Uterus (tissue), 3 donors: ENCODE measurements at regions not wholly inside any gene's neighbourhood (a gene's known extent, or its start where the extent isn't known, plus 50 kb on each side); places are given as distances from the start of the nearest gene placed in this dataset.

Experiments used
- DNase-seq, 2 donors: peaks; one replicate each; pipeline ENCODE4 v3.0.0-alpha.2; 2019 to 2020
- H3K27ac ChIP-seq, 2 donors: fragments of 200-600 bp; sonication (generic); 1 replicate in 1 of 2; 2 replicates in 1 of 2; pipeline ENCODE4 v1.5.1; 2016 to 2018
- H3K27me3 ChIP-seq, 2 donors: fragments of 200-600 bp; sonication (generic); one replicate each; pipeline ENCODE4 v1.5.1; 2018 to 2019; ENCODE audit warnings: control low read depth in 1 of 2
- H3K36me3 ChIP-seq, 2 donors: fragments of 200-600 bp; sonication (generic); one replicate each; pipeline ENCODE4 v1.5.1; 2019; ENCODE audit warnings: control low read depth in 1 of 2
- H3K4me1 ChIP-seq, 2 donors: fragments of 200-600 bp; sonication (generic); one replicate each; pipeline ENCODE4 v1.5.1; 2018 to 2019; ENCODE audit warnings: control low read depth in 1 of 2
- H3K4me3 ChIP-seq, 2 donors: fragments of 200-600 bp; sonication (generic); 1 replicate in 1 of 2; 2 replicates in 1 of 2; pipeline ENCODE4 v1.5.1; 2018 to 2019; ENCODE audit warnings: mild to moderate bottlenecking in 1 of 2
- H3K9me3 ChIP-seq, 2 donors: fragments of 200-600 bp; sonication (generic); one replicate each; pipeline ENCODE4 v1.5.1; 2019; ENCODE audit warnings: control low read depth in 1 of 2
- POLR2A ChIP-seq, 2 donors: fragments of 450-650 bp; IDR thresholded peaks; one replicate each; pipeline ENCODE4 v1.6.1; 2016; ENCODE audit warnings: antibody characterized with exemption in 2 of 2, mild to moderate bottlenecking in 1 of 2, moderate library complexity in 1 of 2
- intact Hi-C: fragments of 100-400 bp; cut with DNase I; formaldehyde crosslinking; loops from one replicate; pipeline ENCODE4 v1.15.1; 2023; ENCODE audit warnings: low total_unique reads
- TF ChIP-seq, protein P1 (sequence below), 4 experiments: fragments of 200-600 bp in 2 of 4; fragments of 450-650 bp in 2 of 4; sonication (generic) in 2 of 4; IDR thresholded peaks; one replicate each; pipeline ENCODE4 v1.5.1; 2016 to 2019; ENCODE audit warnings: antibody characterized with exemption in 4 of 4, mild to moderate bottlenecking in 2 of 4, moderate library complexity in 1 of 4
- donor health status: DM: yes; HTN: yes; CAD: no.

- TF ChIP-seq POLR2A (IDR thresholded peaks at IDR 0.05), result no peak
- TF ChIP-seq, protein P1, sequence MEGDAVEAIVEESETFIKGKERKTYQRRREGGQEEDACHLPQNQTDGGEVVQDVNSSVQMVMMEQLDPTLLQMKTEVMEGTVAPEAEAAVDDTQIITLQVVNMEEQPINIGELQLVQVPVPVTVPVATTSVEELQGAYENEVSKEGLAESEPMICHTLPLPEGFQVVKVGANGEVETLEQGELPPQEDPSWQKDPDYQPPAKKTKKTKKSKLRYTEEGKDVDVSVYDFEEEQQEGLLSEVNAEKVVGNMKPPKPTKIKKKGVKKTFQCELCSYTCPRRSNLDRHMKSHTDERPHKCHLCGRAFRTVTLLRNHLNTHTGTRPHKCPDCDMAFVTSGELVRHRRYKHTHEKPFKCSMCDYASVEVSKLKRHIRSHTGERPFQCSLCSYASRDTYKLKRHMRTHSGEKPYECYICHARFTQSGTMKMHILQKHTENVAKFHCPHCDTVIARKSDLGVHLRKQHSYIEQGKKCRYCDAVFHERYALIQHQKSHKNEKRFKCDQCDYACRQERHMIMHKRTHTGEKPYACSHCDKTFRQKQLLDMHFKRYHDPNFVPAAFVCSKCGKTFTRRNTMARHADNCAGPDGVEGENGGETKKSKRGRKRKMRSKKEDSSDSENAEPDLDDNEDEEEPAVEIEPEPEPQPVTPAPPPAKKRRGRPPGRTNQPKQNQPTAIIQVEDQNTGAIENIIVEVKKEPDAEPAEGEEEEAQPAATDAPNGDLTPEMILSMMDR (IDR thresholded peaks at IDR 0.05), result no peak
- intact Hi-C loops, result no loop called here
Observed at GRCh38 chr18:77993188-77993981, 743.7 kb downstream of the GALR1 start.

GRCh38 chr18:77995593-77995992 lies 745.9 kb downstream of the GALR1 start:
- no peak for DNase-seq
- intact Hi-C loops, result no loop called here

More at GRCh38 chr18:77993188-77993981, 743.7 kb downstream of the GALR1 start:
- H3K4me3 ChIP-seq, result no peak overlapping the region
- no peaks in the 10 kb centered on the region for H3K36me3 ChIP-seq
- no peaks in the 10 kb centered on the region for H3K27me3 ChIP-seq
- no peaks in the 10 kb centered on the region for H3K4me1 ChIP-seq
- H3K9me3 ChIP-seq, result peaks cover 0 to 2% of the 10 kb centered on the region in 2 donors
- no peak for DNase-seq
- H3K27ac ChIP-seq, result no peak overlapping the region

GRCh38 chr18:77996737-77997136 lies 747.1 kb downstream of the GALR1 start:
- Histone ChIP-seq H3K27me3 (no peaks in the 10 kb centered on the region), H3K27ac (no peak overlapping the region), H3K36me3 (no peaks in the 10 kb centered on the region), H3K9me3 (peaks cover 0 to 2% of the 10 kb centered on the region in 2 donors), H3K4me3 (no peak overlapping the region), H3K4me1 (no peaks in the 10 kb centered on the region)
- no peak for DNase-seq
- TF ChIP-seq POLR2A (IDR thresholded peaks at IDR 0.05), result no peak
- TF ChIP-seq, protein P1 (IDR thresholded peaks at IDR 0.05), result no peak
- intact Hi-C loops, result no loop called here

More at GRCh38 chr18:77995593-77995992, 745.9 kb downstream of the GALR1 start:
- H3K4me3 ChIP-seq, result no peak overlapping the region
- no peaks in the 10 kb centered on the region for H3K27me3 ChIP-seq
- no peaks in the 10 kb centered on the region for H3K4me1 ChIP-seq
- no peak for TF ChIP-seq POLR2A (IDR thresholded peaks at IDR 0.05)
- TF ChIP-seq, protein P1 (IDR thresholded peaks at IDR 0.05), result no peak
- no peaks in the 10 kb centered on the region for H3K36me3 ChIP-seq
- H3K9me3 ChIP-seq, result peaks cover 0 to 2% of the 10 kb centered on the region in 2 donors
- H3K27ac ChIP-seq, result no peak overlapping the region

GRCh38 chr18:78001811-78002210 lies 752.2 kb downstream of the GALR1 start:
- DNase-seq, result no peak
- Histone ChIP-seq H3K36me3 (no peaks in the 10 kb centered on the region), H3K4me3 (no peak overlapping the region), H3K9me3 (no peaks in the 10 kb centered on the region), H3K27ac (no peak overlapping the region), H3K27me3 (no peaks in the 10 kb centered on the region), H3K4me1 (no peaks in the 10 kb centered on the region)
- intact Hi-C loops, result no loop called here
- TF ChIP-seq POLR2A (IDR thresholded peaks at IDR 0.05), result no peak
- TF ChIP-seq, protein P1 (IDR thresholded peaks at IDR 0.05), result no peak

DNA sequence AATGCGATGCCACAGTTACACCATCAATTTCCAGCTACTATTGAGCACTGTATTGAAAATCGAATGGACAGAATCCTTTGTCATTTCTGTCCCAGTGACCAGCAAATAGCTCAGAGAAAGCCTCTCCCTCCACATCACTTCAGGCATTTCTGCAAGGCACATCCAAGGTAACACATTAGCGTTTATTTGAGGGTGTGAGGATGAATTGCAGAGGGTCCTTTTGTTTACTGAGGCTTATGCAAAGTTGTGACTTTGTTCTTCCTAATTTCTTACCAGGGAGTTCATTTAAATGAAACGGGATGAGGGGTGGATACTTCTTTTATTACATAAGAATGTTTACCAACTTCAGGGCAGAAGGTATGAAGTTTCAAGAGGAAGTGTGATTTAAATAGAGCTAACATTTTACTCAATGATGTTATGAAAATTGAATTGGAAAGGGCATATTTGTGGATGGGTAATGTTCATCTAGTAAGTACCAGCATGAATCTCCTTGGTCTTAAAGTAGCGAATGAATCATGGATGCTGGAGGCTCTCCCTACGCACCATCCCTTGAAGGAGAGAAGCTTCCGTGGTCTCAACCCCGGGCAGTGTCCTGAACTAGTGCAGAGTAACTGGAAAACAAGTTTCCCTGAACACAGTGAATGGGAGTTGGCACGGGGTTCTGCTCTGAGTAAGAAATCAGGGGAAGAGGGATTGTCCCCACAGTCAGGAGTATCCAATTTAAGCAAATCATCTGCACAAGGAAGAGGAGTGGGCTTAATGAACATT lies 756.5 kb downstream of the GALR1 start:
- intact Hi-C loops, result no loop called here
- H3K4me3 ChIP-seq, result no peak overlapping the region
- no peak overlapping the region for H3K27ac ChIP-seq

More for the DNA sequence above, 756.5 kb downstream of the GALR1 start:
- DNase-seq, result no peak
- H3K9me3 ChIP-seq, result no peaks in the 10 kb centered on the region
- no peaks in the 10 kb centered on the region for H3K36me3 ChIP-seq
- TF ChIP-seq, protein P1 (IDR thresholded peaks at IDR 0.05), result no peak
- no peak for TF ChIP-seq POLR2A (IDR thresholded peaks at IDR 0.05)
- H3K4me1 ChIP-seq, result no peaks in the 10 kb centered on the region
- H3K27me3 ChIP-seq, result no peaks in the 10 kb centered on the region
